Suprapubic skin (tissue), 4 donors: ENCODE measurements at regions not wholly inside any gene's neighbourhood (a gene's known extent, or its start where the extent isn't known, plus 50 kb on each side); places are given as distances from the start of the nearest gene placed in this dataset.

Experiments
- CTCF ChIP-seq, 2 donors: fragments of 200-600 bp in 1 of 2; fragments of 450-650 bp in 1 of 2; sonication (generic) in 1 of 2; IDR thresholded peaks; one replicate each; pipeline ENCODE4 v1.5.1; 2016 to 2019; ENCODE audit warnings: antibody characterized with exemption in 2 of 2, mild to moderate bottlenecking in 1 of 2, moderate library complexity in 1 of 2
- EP300 ChIP-seq: sonication (generic); formaldehyde crosslinking; IDR thresholded peaks from one replicate; pipeline ENCODE4 v1.6.1; 2017; ENCODE audit warnings: antibody characterized with exemption
- POLR2A ChIP-seq, 2 donors: fragments of 450-650 bp; IDR thresholded peaks; one replicate each; pipeline ENCODE4 v1.6.1; 2017; ENCODE audit warnings: antibody characterized with exemption in 2 of 2, mild to moderate bottlenecking in 2 of 2, moderate library complexity in 2 of 2
- POLR2AphosphoS5 ChIP-seq, 3 donors: sonication (generic); formaldehyde crosslinking; IDR thresholded peaks; one replicate each; pipeline ENCODE4 v1.6.1; 2017; ENCODE audit warnings: antibody characterized with exemption in 3 of 3

- TF ChIP-seq CTCF (IDR thresholded peaks at IDR 0.05) (no peak), EP300 (no peak), POLR2A (IDR thresholded peaks at IDR 0.05) (no peak), POLR2AphosphoS5 (IDR thresholded peaks at IDR 0.05) (no peak)
Measured at GRCh38 chr3:101156787-101157345, 163.5 kb downstream of the IMPG2 start.
